Psoas muscle (tissue), 7 donors: ENCODE measurements at regions not wholly inside any gene's neighbourhood (a gene's known extent, or its start where the extent isn't known, plus 50 kb on each side); places are given as distances from the start of the nearest gene placed in this dataset.

Source experiments
- ATAC-seq, 4 donors: fragments of 200-7000 bp; cut with Tn5 transposase; one replicate each; pipeline ENCODE4 v1.9.1; 2020; ENCODE audit warnings: moderate library complexity in 3 of 4, mild to moderate bottlenecking in 2 of 4
- DNase-seq, 2 donors: peaks; one replicate each; pipeline ENCODE4 v3.0.0-alpha.2; 2020
- H3K27ac ChIP-seq: fragments of 200-600 bp; one replicate; pipeline ENCODE4 v1.8.0; 2022
- H3K27me3 ChIP-seq, 3 donors: fragments of 200-600 bp in 1 of 3; one replicate each; pipeline versions ENCODE4 v1.6.1 to v1.8.0; 2013 to 2022; ENCODE audit warnings: low read length in 2 of 3, mild to moderate bottlenecking in 2 of 3, moderate library complexity in 1 of 3; ENCODE audit not compliant: insufficient read depth in 3 of 3
- H3K36me3 ChIP-seq, 2 donors: fragments of 200-600 bp in 1 of 2; one replicate each; pipeline versions ENCODE4 v1.6.1 to v1.8.0; 2013 to 2022; ENCODE audit warnings: low read depth in 1 of 2, mild to moderate bottlenecking in 1 of 2, moderate library complexity in 1 of 2; ENCODE audit not compliant: insufficient read depth in 1 of 2
- H3K4me1 ChIP-seq: fragments of 200-600 bp; one replicate; pipeline ENCODE4 v1.8.0; 2022
- H3K4me3 ChIP-seq: fragments of 200-600 bp; one replicate; pipeline ENCODE4 v1.8.0; 2022; ENCODE audit warnings: mild to moderate bottlenecking
- H3K9me3 ChIP-seq: fragments of 200-600 bp; one replicate; pipeline ENCODE4 v1.8.0; 2022
- WGBS, 3 donors: extraction: QIAGEN DNeasy Blood & Tissue Kit; methylation state at CpG; one replicate each; pipeline versions ENCODE4 v1.1.6 to v1.1.7; 2013; 5-methylcytosine and 5-hydroxymethylcytosine counted together
- intact Hi-C, 2 donors: fragments of 100-400 bp; cut with DNase I; formaldehyde crosslinking; loops; one replicate each; pipeline versions ENCODE4 v1.11.0 to v1.14.2; 2022
- TF ChIP-seq, protein P1 (sequence below): fragments of 200-600 bp; IDR thresholded peaks from one replicate; pipeline ENCODE4 v1.8.0; 2022; ENCODE audit warnings: antibody characterized with exemption
- donor health status: healthy with polysubstance abuse.
- donor health status: DM: no; HTN: no; CAD: no; lungs with moderate emphysema.
- donor health status: Bipolar disorder and iron deficiency.
- donor health status: healthy.
- donor health status: DM: yes; HTN: yes; CAD: no.
- donor health status: DM: no; HTN: no; CAD: no.
- donor health status: DM: yes; HTN: yes; CAD: no.

DNA sequence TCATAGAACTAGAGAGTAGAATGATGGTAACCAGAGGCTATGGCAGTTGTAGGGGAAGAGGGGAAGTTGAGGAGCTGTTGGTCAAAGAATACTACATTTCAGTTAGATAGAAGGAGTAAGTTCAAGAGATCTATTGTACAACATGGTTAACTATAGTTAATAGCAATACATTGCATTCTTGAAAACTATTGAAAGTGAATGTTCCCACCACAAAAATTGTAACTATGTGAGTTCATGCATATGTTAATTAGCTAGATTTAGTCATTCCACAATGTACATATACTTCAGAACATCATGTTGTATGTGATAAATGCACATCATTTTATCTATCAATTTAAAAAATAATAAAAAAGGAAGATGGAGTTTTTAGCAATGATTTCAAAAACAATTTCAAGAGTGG lies 125.3 kb upstream of the IL15 start:
- intact Hi-C loops: no loop called here
- TF ChIP-seq, protein P1, sequence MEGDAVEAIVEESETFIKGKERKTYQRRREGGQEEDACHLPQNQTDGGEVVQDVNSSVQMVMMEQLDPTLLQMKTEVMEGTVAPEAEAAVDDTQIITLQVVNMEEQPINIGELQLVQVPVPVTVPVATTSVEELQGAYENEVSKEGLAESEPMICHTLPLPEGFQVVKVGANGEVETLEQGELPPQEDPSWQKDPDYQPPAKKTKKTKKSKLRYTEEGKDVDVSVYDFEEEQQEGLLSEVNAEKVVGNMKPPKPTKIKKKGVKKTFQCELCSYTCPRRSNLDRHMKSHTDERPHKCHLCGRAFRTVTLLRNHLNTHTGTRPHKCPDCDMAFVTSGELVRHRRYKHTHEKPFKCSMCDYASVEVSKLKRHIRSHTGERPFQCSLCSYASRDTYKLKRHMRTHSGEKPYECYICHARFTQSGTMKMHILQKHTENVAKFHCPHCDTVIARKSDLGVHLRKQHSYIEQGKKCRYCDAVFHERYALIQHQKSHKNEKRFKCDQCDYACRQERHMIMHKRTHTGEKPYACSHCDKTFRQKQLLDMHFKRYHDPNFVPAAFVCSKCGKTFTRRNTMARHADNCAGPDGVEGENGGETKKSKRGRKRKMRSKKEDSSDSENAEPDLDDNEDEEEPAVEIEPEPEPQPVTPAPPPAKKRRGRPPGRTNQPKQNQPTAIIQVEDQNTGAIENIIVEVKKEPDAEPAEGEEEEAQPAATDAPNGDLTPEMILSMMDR: no peak

DNA sequence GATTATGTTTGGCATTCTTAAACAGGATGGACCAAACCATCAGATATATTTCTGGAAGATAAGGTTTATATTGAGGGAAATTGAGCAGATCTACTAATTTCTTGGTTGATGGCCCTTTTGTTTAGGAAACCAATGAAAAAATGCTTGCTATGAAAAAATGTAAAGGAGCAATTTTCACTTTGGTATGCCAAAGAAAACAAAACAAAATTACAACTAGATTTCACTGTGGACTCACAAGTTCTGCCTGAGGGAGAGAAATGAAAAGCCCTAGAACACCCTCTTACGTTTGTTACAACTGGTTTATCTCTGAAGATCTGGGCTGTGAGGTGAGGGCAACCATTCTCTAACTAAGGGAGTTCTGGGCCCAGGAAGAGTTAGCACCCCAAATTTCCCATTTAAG lies 122.5 kb upstream of the IL15 start:
- no peak for ATAC-seq
- intact Hi-C loops: no loop called here

More for the DNA sequence above, 125.3 kb upstream of the IL15 start:
- H3K9me3 ChIP-seq: no peaks in the 10 kb centered on the region
- H3K27ac ChIP-seq: no peak overlapping the region
- H3K4me1 ChIP-seq: no peaks in the 10 kb centered on the region
- ATAC-seq: no peak
- H3K27me3 ChIP-seq: no peaks in the 10 kb centered on the region
- no peak overlapping the region for H3K4me3 ChIP-seq
- H3K36me3 ChIP-seq: no peaks in the 10 kb centered on the region
- DNase-seq: no peak

DNA sequence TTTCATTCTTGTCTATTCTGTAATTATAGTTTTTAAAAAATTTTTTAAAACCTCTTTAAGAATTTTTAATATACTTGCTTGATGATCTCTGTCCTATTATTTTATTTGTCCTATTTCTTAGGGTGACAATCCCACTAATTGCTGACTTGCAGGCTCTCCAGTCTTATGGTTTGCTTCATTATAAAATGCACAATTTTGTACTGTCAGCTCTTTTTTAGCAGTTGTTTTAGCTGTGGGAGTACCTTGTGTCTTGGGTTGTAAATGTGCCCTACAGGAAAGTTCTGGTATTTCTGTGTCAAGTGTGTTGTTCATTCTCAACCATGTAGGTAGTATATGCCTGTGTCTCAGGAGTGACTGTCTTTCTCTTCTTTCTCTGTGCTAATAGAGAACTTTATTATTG lies 118.2 kb upstream of the IL15 start:
- intact Hi-C loops: no loop called here
- Histone ChIP-seq H3K4me3 (no peak overlapping the region), H3K9me3 (no peaks in the 10 kb centered on the region), H3K36me3 (no peaks in the 10 kb centered on the region), H3K27ac (no peak overlapping the region), H3K4me1 (no peaks in the 10 kb centered on the region), H3K27me3 (no peaks in the 10 kb centered on the region)
- ATAC-seq: no peak
- TF ChIP-seq, protein P1: no peak
- DNase-seq: no peak

More for the DNA sequence above, 122.5 kb upstream of the IL15 start:
- Histone ChIP-seq H3K27ac (no peak overlapping the region), H3K4me3 (no peak overlapping the region), H3K27me3 (no peaks in the 10 kb centered on the region), H3K4me1 (no peaks in the 10 kb centered on the region), H3K36me3 (no peaks in the 10 kb centered on the region), H3K9me3 (no peaks in the 10 kb centered on the region)
- 70 to 77% (median 71%) methylated on average over 1 of the region's 1 CpG for WGBS, 3 donors
- DNase-seq: no peak
- TF ChIP-seq, protein P1: no peak

DNA sequence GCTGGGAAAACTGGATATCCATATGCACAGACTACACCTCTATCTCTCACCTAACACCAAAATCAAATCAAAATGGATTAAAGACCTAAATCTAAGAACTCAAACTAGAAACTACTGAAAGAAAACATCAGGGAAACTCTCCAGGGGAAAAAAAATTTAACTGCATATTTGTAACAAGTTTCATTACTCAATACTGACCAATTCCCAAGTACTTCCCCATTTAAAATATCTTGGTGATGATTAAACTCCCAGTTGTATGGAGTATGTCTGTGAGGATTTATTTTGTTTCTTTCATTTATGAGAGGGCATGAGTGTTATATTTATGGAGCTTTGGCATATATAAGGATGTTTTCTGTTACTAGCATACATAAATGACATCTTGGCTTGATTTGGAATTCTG lies 112.3 kb upstream of the IL15 start:
- TF ChIP-seq, protein P1: no peak
- H3K4me3 ChIP-seq: no peak overlapping the region
- no peak overlapping the region for H3K27ac ChIP-seq

DNA sequence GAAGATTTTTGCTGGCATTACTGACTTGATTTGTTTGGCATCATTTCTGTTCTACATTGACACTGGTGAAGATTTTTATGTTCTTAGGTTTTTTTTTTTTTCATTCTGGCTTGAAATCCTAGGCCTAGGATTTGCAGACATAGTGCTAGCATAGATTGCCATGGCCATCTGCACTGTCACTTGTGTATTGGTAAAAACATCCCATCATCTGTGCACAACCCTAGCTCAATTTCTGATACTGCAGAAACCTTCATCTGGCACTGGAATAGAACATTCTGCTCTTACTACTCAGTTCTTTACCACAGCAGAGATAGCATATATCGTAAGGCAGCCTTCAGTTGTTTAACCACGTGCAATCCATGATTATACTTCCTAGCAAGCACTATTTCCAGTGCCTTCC lies 111.5 kb upstream of the IL15 start:
- TF ChIP-seq, protein P1: no peak
- ATAC-seq (no peak), DNase-seq (no peak)
- no peaks in the 10 kb centered on the region for H3K36me3 ChIP-seq
- no peak overlapping the region for H3K4me3 ChIP-seq
- intact Hi-C loops: no loop called here
- H3K4me1 ChIP-seq: no peaks in the 10 kb centered on the region
- no peaks in the 10 kb centered on the region for H3K27me3 ChIP-seq
- H3K9me3 ChIP-seq: peaks cover 9% of the 10 kb centered on the region
- no peak overlapping the region for H3K27ac ChIP-seq
- WGBS, 3 donors: 75 to 94% (median 79%) methylated on average over 2 of the region's 2 CpGs

More for the DNA sequence above, 112.3 kb upstream of the IL15 start:
- intact Hi-C loops: no loop called here
- DNase-seq (no peak), ATAC-seq (no peak)
- no peaks in the 10 kb centered on the region for H3K27me3 ChIP-seq
- no peaks in the 10 kb centered on the region for H3K4me1 ChIP-seq
- no peaks in the 10 kb centered on the region for H3K36me3 ChIP-seq
- H3K9me3 ChIP-seq: peaks cover 4% of the 10 kb centered on the region
